NCI-H1694 treated with DMSO at 0.1 percent for 48 hours (cell line): ENCODE measurements at regions not wholly inside any gene's neighbourhood (a gene's known extent, or its start where the extent isn't known, plus 50 kb on each side); places are given as distances from the start of the nearest gene placed in this dataset.

Experiments used
- DNase-seq: peaks from one replicate; lab custom pipeline; 2025; lab: John Stamatoyannopoulos, UW

DNA sequence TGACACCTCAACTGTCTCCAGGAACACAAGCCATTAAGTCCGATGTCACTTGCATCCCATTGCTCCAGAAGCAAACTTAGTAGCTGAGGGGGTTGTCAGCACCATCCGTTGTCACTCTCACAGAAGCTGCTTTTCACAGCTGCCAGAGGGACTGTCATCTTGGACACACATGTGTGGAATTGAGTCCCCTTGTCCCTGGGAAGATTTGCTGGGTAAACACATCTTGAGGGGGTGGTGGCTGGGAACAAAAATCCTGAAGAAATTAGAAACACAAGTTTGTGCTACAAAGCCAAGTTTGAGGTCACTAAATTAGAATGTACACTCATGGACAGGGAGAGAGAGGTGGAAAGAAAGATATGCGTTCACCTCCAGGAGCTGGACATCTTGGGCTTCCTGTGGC, 55.2 kb upstream of the ADRA1B start:
- DNase-seq, result no peak

GRCh38 chr5:159864885-159865691, 51.2 kb upstream of the ADRA1B start:
- DNase-seq, result no peak

DNA sequence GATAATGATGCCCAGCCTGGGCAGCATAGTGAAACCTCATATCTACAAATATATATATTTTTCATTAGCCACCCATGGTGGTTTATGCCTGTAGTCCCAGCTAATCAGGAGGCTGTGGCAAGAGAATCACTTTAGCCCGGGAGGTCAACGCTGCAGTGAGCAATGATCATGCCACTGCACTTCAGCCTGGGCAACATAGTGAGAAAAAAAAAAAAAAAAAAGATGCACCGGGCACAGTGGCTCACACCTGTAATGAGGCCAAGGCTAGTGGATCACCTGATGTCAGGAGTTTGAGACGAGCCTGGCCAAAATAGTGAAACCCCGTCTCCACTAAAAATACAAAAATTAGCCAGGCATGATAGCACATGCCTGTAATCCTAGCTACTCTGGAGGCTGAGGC, 50.2 kb upstream of the ADRA1B start:
- no peak for DNase-seq
